HG03575 (cell line): ENCODE measurements at regions not wholly inside any gene's neighbourhood (a gene's known extent, or its start where the extent isn't known, plus 50 kb on each side); places are given as distances from the start of the nearest gene placed in this dataset.

ENCODE experiments used
- ATAC-seq: cut with Tn5 transposase; IDR thresholded peaks from one replicate; pipeline ENCODE4 v1.9.1; 2021; ENCODE audit not compliant: unreplicated experiment, insufficient number of reproducible peaks, low FRiP score; ENCODE audit errors: extremely low read depth

GRCh38 chr18:51610481-51610880 lies 413.0 kb upstream of the MEX3C start:
- no peak for ATAC-seq

- ATAC-seq, result no peak
Observed at GRCh38 chr18:51611326-51611725, 413.8 kb upstream of the MEX3C start.

GRCh38 chr18:51614033-51614432 lies 416.6 kb upstream of the MEX3C start:
- ATAC-seq, result no peak

GRCh38 chr18:51614967-51615571 lies 417.6 kb upstream of the MEX3C start:
- ATAC-seq, result no peak

- no peak for ATAC-seq
Observed at GRCh38 chr18:51617167-51617566, 419.7 kb upstream of the MEX3C start.

GRCh38 chr18:51617572-51618260 lies 420.2 kb upstream of the MEX3C start:
- no peak for ATAC-seq

- ATAC-seq, result no peak
Observed at GRCh38 chr18:51619283-51619682, 421.8 kb upstream of the MEX3C start.

GRCh38 chr18:51621113-51621863 lies 423.8 kb upstream of the MEX3C start:
- ATAC-seq, result no peak

GRCh38 chr18:51621864-51622160 lies 424.3 kb upstream of the MEX3C start:
- no peak for ATAC-seq

GRCh38 chr18:51622702-51623101 lies 425.2 kb upstream of the MEX3C start:
- ATAC-seq, result no peak

- no peak for ATAC-seq
Observed at GRCh38 chr18:51623653-51624052, 426.2 kb upstream of the MEX3C start.

- no peak for ATAC-seq
Observed at GRCh38 chr18:51630706-51631105, 433.2 kb upstream of the MEX3C start.

- no peak for ATAC-seq
Observed at GRCh38 chr18:51637881-51638280, 440.4 kb upstream of the MEX3C start.

GRCh38 chr18:51639541-51639940 lies 442.1 kb upstream of the MEX3C start:
- ATAC-seq, result no peak

- no peak for ATAC-seq
Observed at GRCh38 chr18:51643483-51643882, 446.0 kb upstream of the MEX3C start.

- ATAC-seq, result no peak
Observed at GRCh38 chr18:51645607-51646006, 448.1 kb upstream of the MEX3C start.

GRCh38 chr18:51647346-51647745 lies 449.9 kb upstream of the MEX3C start:
- ATAC-seq, result no peak

GRCh38 chr18:51647942-51648341 lies 450.5 kb upstream of the MEX3C start:
- no peak for ATAC-seq

GRCh38 chr18:51649796-51650195 lies 452.3 kb upstream of the MEX3C start:
- no peak for ATAC-seq

- ATAC-seq, result no peak
Observed at GRCh38 chr18:51651761-51652160, 454.3 kb upstream of the MEX3C start.
